SJSA1 (cell line): ENCODE measurements at regions not wholly inside any gene's neighbourhood (a gene's known extent, or its start where the extent isn't known, plus 50 kb on each side); places are given as distances from the start of the nearest gene placed in this dataset.

Experiments used
- DNase-seq, 2 experiments: peaks; one replicate each; pipeline ENCODE4 v3.0.0-alpha.2; 2015 to 2020; ENCODE audit warnings: low spot score in 2 of 2, low read depth in 1 of 2
- H3K27ac ChIP-seq: fragments of 250-450 bp; sonication (Bioruptor Pico); 2 replicates; pipeline ENCODE4 v1.5.1; 2020; ENCODE audit warnings: mild to moderate bottlenecking, moderate library complexity
- H3K27me3 ChIP-seq: fragments of 250-450 bp; sonication (Bioruptor Pico); replicated peaks from 2 replicates; pipeline ENCODE4 v1.5.1; 2020; ENCODE audit warnings: mild to moderate bottlenecking, moderate library complexity
- H3K36me3 ChIP-seq: fragments of 250-450 bp; sonication (Bioruptor Pico); 2 replicates; pipeline ENCODE4 v1.5.1; 2020; ENCODE audit warnings: mild to moderate bottlenecking
- H3K4me1 ChIP-seq: fragments of 250-450 bp; sonication (Bioruptor Pico); replicated peaks from 2 replicates; pipeline ENCODE4 v1.6.1; 2021; ENCODE audit warnings: mild to moderate bottlenecking
- H3K4me3 ChIP-seq: fragments of 250-450 bp; sonication (Bioruptor Pico); 2 replicates; pipeline ENCODE4 v1.5.1; 2020; ENCODE audit warnings: mild to moderate bottlenecking
- H3K9me3 ChIP-seq: fragments of 250-450 bp; sonication (Bioruptor Pico); replicated peaks from 2 replicates; pipeline ENCODE4 v1.5.1; 2020; ENCODE audit warnings: mild to moderate bottlenecking

GRCh38 chr6:166017032-166017635 lies 150.5 kb downstream of the TBXT start:
- Histone ChIP-seq H3K9me3 (no peaks in the 10 kb centered on the region), H3K27ac (no peak overlapping the region), H3K4me1 (no peaks in the 10 kb centered on the region), H3K36me3 (no peaks in the 10 kb centered on the region), H3K4me3 (no peak overlapping the region), H3K27me3 (no peaks in the 10 kb centered on the region)
- no peak for DNase-seq

GRCh38 chr6:166014966-166015365 lies 152.7 kb downstream of the TBXT start:
- no peaks in the 10 kb centered on the region for H3K36me3 ChIP-seq
- H3K4me1 ChIP-seq, result no peaks in the 10 kb centered on the region
- H3K27ac ChIP-seq, result no peak overlapping the region
- H3K27me3 ChIP-seq, result 0 out of 2 replicates have a peak, but pooled peaks cover 4% of the 10 kb centered on the region
- no peak overlapping the region for H3K4me3 ChIP-seq
- no peaks in the 10 kb centered on the region for H3K9me3 ChIP-seq
- DNase-seq, result no peak

- no peak overlapping the region for H3K4me3 ChIP-seq
- no peaks in the 10 kb centered on the region for H3K9me3 ChIP-seq
- H3K4me1 ChIP-seq, result peaks cover 32% of the 10 kb centered on the region
- H3K27me3 ChIP-seq, result peaks cover 17% of the 10 kb centered on the region
- H3K36me3 ChIP-seq, result no peaks in the 10 kb centered on the region
- DNase-seq, result no peak
- H3K27ac ChIP-seq, result no peak overlapping the region
Measured at GRCh38 chr6:166010136-166010960, 157.3 kb downstream of the TBXT start.

GRCh38 chr6:166009385-166010031 lies 158.1 kb downstream of the TBXT start:
- Histone ChIP-seq H3K9me3 (no peaks in the 10 kb centered on the region), H3K4me3 (no peak overlapping the region), H3K27me3 (peaks cover 17% of the 10 kb centered on the region), H3K4me1 (peaks cover 35% of the 10 kb centered on the region), H3K27ac (no peak overlapping the region), H3K36me3 (no peaks in the 10 kb centered on the region)
- no peak for DNase-seq

GRCh38 chr6:166008441-166009369 lies 158.9 kb downstream of the TBXT start:
- no peak overlapping the region for H3K27ac ChIP-seq
- H3K4me3 ChIP-seq, result peak overlapping the region; percentile 36
- peaks cover 17% of the 10 kb centered on the region for H3K27me3 ChIP-seq
- H3K36me3 ChIP-seq, result no peaks in the 10 kb centered on the region
- H3K4me1 ChIP-seq, result peaks cover 35% of the 10 kb centered on the region
- DNase-seq, result peak; percentile 43 to 47
- no peaks in the 10 kb centered on the region for H3K9me3 ChIP-seq

- Histone ChIP-seq H3K27ac (no peak overlapping the region), H3K4me3 (no peak overlapping the region), H3K9me3 (no peaks in the 10 kb centered on the region), H3K27me3 (peaks cover 17% of the 10 kb centered on the region), H3K4me1 (peaks cover 35% of the 10 kb centered on the region), H3K36me3 (no peaks in the 10 kb centered on the region)
- DNase-seq, result peak in 1 of 2 experiments; percentile 32
Measured at GRCh38 chr6:166007349-166008263, 160.0 kb downstream of the TBXT start.

GRCh38 chr6:166006900-166007301 lies 160.8 kb downstream of the TBXT start:
- H3K9me3 ChIP-seq, result no peaks in the 10 kb centered on the region
- no peaks in the 10 kb centered on the region for H3K36me3 ChIP-seq
- no peak overlapping the region for H3K4me3 ChIP-seq
- peaks cover 35% of the 10 kb centered on the region for H3K4me1 ChIP-seq
- no peak overlapping the region for H3K27ac ChIP-seq
- H3K27me3 ChIP-seq, result peaks cover 17% of the 10 kb centered on the region
- DNase-seq, result no peak

- H3K27me3 ChIP-seq, result peaks cover 17% of the 10 kb centered on the region
- peaks cover 35% of the 10 kb centered on the region for H3K4me1 ChIP-seq
- peak overlapping the region; percentile 76 for H3K27ac ChIP-seq
- H3K36me3 ChIP-seq, result no peaks in the 10 kb centered on the region
- H3K4me3 ChIP-seq, result peak overlapping the region; percentile 28
- H3K9me3 ChIP-seq, result no peaks in the 10 kb centered on the region
- DNase-seq, result peak; percentile 44 to 54
Measured at GRCh38 chr6:166005944-166006899, 161.4 kb downstream of the TBXT start.

GRCh38 chr6:166005401-166005943 lies 162.2 kb downstream of the TBXT start:
- Histone ChIP-seq H3K4me1 (peaks cover 35% of the 10 kb centered on the region), H3K9me3 (no peaks in the 10 kb centered on the region), H3K27me3 (peaks cover 16% of the 10 kb centered on the region), H3K27ac (peak overlapping the region; percentile 76), H3K4me3 (peak overlapping the region; percentile 28), H3K36me3 (no peaks in the 10 kb centered on the region)
- peak in 1 of 2 experiments; percentile 52 for DNase-seq

GRCh38 chr6:166004876-166005275 lies 162.8 kb downstream of the TBXT start:
- Histone ChIP-seq H3K4me3 (no peak overlapping the region), H3K27me3 (peaks cover 12% of the 10 kb centered on the region), H3K27ac (no peak overlapping the region), H3K4me1 (peaks cover 35% of the 10 kb centered on the region), H3K36me3 (no peaks in the 10 kb centered on the region), H3K9me3 (no peaks in the 10 kb centered on the region)
- no peak for DNase-seq

- Histone ChIP-seq H3K9me3 (no peaks in the 10 kb centered on the region), H3K4me3 (no peak overlapping the region), H3K27ac (no peak overlapping the region), H3K4me1 (peaks cover 35% of the 10 kb centered on the region), H3K36me3 (no peaks in the 10 kb centered on the region), H3K27me3 (peaks cover 12% of the 10 kb centered on the region)
- DNase-seq, result no peak
Measured at GRCh38 chr6:166004471-166004870, 163.2 kb downstream of the TBXT start.
